T-cell (primary cell): ENCODE measurements at regions not wholly inside any gene's neighbourhood (a gene's known extent, or its start where the extent isn't known, plus 50 kb on each side); places are given as distances from the start of the nearest gene placed in this dataset.

Source experiments
- ATAC-seq, 4 experiments: fragments of 200-7000 bp in 3 of 4; fragments of 150-1000 bp in 1 of 4; cut with Tn5 transposase; replicated peaks in 1 of 4; 1 replicate in 3 of 4; 2 replicates in 1 of 4; pipeline ENCODE4 v1.10.0; 2021; ENCODE audit warnings: moderate library complexity in 3 of 4, mild to moderate bottlenecking in 2 of 4, moderate number of reproducible peaks in 1 of 4
- CTCF ChIA-PET, 2 donors: fragments of 300-600 bp; sonication (Branson Sonifier 250); formaldehyde crosslinking; loops; one replicate each; lab custom pipeline; 2022; ENCODE audit warnings: antibody characterized with exemption in 2 of 2; lab: Charles Lee
- POLR2A ChIA-PET, 2 donors: fragments of 300-600 bp; sonication (Branson Sonifier 250); formaldehyde crosslinking; loops; one replicate each; lab custom pipeline; 2022; ENCODE audit warnings: antibody characterized with exemption in 2 of 2; lab: Charles Lee
- DNase-seq, 35 experiments: peaks; one replicate each; pipeline versions ENCODE4 v3.0.0 to v3.0.0-alpha.2; 2013 to 2023
- H3K27ac ChIP-seq: one replicate; pipeline ENCODE4 v1.5.1; 2013; ENCODE audit warnings: low read length
- H3K27me3 ChIP-seq, 2 experiments: replicated peaks in 1 of 2; 1 replicate in 1 of 2; 2 replicates in 1 of 2; pipeline versions ENCODE4 v1.6.1 to v1.7.0; 2013; ENCODE audit warnings: low read length in 1 of 2, mixed read lengths in 1 of 2; ENCODE audit not compliant: control insufficient read depth in 2 of 2, insufficient read depth in 2 of 2; ENCODE audit errors: extremely low read depth in 1 of 2
- H3K36me3 ChIP-seq, 2 donors: 1 replicate in 1 of 2; 2 replicates in 1 of 2; pipeline versions ENCODE4 v1.6.1 to v1.7.0; 2013; ENCODE audit warnings: low read length in 1 of 2; ENCODE audit not compliant: control insufficient read depth in 2 of 2, insufficient read depth in 1 of 2; ENCODE audit errors: extremely low read depth in 1 of 2
- H3K4me1 ChIP-seq, 2 experiments: 1 replicate in 1 of 2; 2 replicates in 1 of 2; pipeline versions ENCODE4 v1.6.1 to v1.7.0; 2013; ENCODE audit warnings: low read length in 2 of 2, mixed read lengths in 1 of 2; ENCODE audit not compliant: insufficient read depth in 2 of 2, control insufficient read depth in 1 of 2; ENCODE audit errors: extremely low read depth in 1 of 2
- H3K4me3 ChIP-seq, 2 donors: 1 replicate in 1 of 2; 2 replicates in 1 of 2; pipeline versions ENCODE4 v1.5.1 to v1.7.0; 2013; ENCODE audit warnings: mild to moderate bottlenecking in 2 of 2, low read length in 1 of 2, moderate library complexity in 1 of 2; ENCODE audit not compliant: control insufficient read depth in 1 of 2; ENCODE audit errors: extremely low read depth in 1 of 2
- H3K9me3 ChIP-seq: 2 replicates; pipeline ENCODE4 v1.7.0; 2013
- H3K27ac Mint-ChIP-seq, 2 donors: one replicate each; pipeline ENCODE4 v1.8.0; 2020 to 2021; ENCODE audit warnings: mild to moderate bottlenecking in 2 of 2, mixed read lengths in 2 of 2
- H3K27me3 Mint-ChIP-seq, 2 donors: one replicate each; pipeline ENCODE4 v1.8.0; 2021 to 2022; ENCODE audit warnings: mixed read lengths in 2 of 2
- H3K36me3 Mint-ChIP-seq: one replicate; pipeline ENCODE4 v1.8.0; 2021; ENCODE audit warnings: mixed read lengths
- H3K4me1 Mint-ChIP-seq, 3 donors: one replicate each; pipeline ENCODE4 v1.8.0; 2020 to 2022; ENCODE audit warnings: mixed read lengths in 3 of 3, mild to moderate bottlenecking in 1 of 3
- H3K4me3 Mint-ChIP-seq, 3 donors: one replicate each; pipeline ENCODE4 v1.8.0; 2020 to 2022; ENCODE audit warnings: mild to moderate bottlenecking in 3 of 3, mixed read lengths in 3 of 3, moderate library complexity in 3 of 3
- H3K9me3 Mint-ChIP-seq, 3 donors: one replicate each; pipeline ENCODE4 v1.8.0; 2020 to 2022; ENCODE audit warnings: mixed read lengths in 3 of 3
- WGBS: methylation state at CpG from one replicate; pipeline ENCODE4 v1.1.5; 2013; ENCODE audit warnings: missing lambda C conversion rate; ENCODE audit not compliant: insufficient coverage; 5-methylcytosine and 5-hydroxymethylcytosine counted together

DNA sequence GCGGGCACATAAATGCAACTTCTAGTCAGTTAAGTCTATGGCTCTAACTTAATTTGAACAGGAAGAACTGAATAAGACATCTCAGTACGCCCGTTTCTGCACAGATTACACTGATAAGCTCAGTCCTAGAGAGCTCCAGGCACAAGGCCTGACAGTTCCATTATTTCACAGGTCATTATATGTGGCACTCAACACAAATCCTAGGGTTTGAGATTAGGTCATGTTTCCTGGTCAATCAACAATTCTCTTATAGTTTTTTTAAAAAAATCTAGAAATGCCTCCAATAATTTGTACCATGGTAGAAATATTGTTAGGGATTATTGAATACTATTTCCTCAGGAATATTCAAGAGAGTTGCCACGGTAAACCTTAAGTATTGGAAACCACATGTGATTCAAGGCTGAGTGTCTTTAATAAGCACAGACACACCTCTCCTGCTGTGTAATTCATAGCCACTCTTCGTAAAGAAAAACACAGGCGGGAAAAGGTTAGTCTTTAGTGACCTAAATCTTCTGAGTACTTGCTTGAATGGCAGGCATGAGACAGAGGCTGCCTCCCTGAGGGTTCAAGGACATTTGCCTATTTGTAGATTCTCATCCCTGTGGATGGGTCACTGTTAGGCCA, 342.9 kb upstream of the ADGRL3 start:
- WGBS = 92% methylated on average over 2 of the region's 6 CpGs
- no peaks in the 10 kb centered on the region for H3K36me3 ChIP-seq
- Mint-ChIP-seq H3K4me3 (no peak overlapping the region), H3K36me3 (no peaks in the 10 kb centered on the region), H3K9me3 (peaks cover 19 to 30% (median 20%) of the 10 kb centered on the region in 3 donors), H3K27ac (no peak overlapping the region), H3K27me3 (no peaks in the 10 kb centered on the region), H3K4me1 (no peaks in the 10 kb centered on the region)
- no peaks in the 10 kb centered on the region for H3K27me3 ChIP-seq
- H3K27ac ChIP-seq = no peak overlapping the region
- H3K4me1 ChIP-seq = no peaks in the 10 kb centered on the region
- no peaks in the 10 kb centered on the region for H3K9me3 ChIP-seq
- no peak overlapping the region for H3K4me3 ChIP-seq
- POLR2A ChIA-PET = no interaction called here
- DNase-seq (no peak), ATAC-seq (no peak)
- CTCF ChIA-PET = interaction anchor here in 1 of 2 donors (0.8 kb wide), 1 partner anchor 10 kb away, joined by 3 read pairs; no protein-coding TSS in a partner anchor

- Mint-ChIP-seq H3K4me1 (no peaks in the 10 kb centered on the region), H3K9me3 (peaks cover 13 to 25% (median 21%) of the 10 kb centered on the region in 3 donors), H3K36me3 (no peaks in the 10 kb centered on the region), H3K27ac (no peak overlapping the region), H3K27me3 (no peaks in the 10 kb centered on the region), H3K4me3 (no peak overlapping the region)
- DNase-seq (no peak), ATAC-seq (no peak)
- no peaks in the 10 kb centered on the region for H3K9me3 ChIP-seq
- H3K36me3 ChIP-seq = no peaks in the 10 kb centered on the region
- H3K4me1 ChIP-seq = no peaks in the 10 kb centered on the region
- POLR2A ChIA-PET = no interaction called here
- CTCF ChIA-PET = no interaction called here
- WGBS = no CpG with 5 or more reads among the region's 3 CpGs
- no peaks in the 10 kb centered on the region for H3K27me3 ChIP-seq
- H3K27ac ChIP-seq = no peak overlapping the region
- no peak overlapping the region for H3K4me3 ChIP-seq
Measured at GRCh38 chr4:60863442-60863841, 336.7 kb upstream of the ADGRL3 start.

- Histone ChIP-seq H3K4me1 (no peaks in the 10 kb centered on the region), H3K27ac (no peak overlapping the region), H3K27me3 (no peaks in the 10 kb centered on the region), H3K4me3 (no peak overlapping the region), H3K36me3 (no peaks in the 10 kb centered on the region), H3K9me3 (no peaks in the 10 kb centered on the region)
- no peak for ATAC-seq
- Mint-ChIP-seq H3K4me3 (no peak overlapping the region), H3K27ac (no peak overlapping the region), H3K36me3 (no peaks in the 10 kb centered on the region), H3K9me3 (peaks cover 13 to 22% (median 22%) of the 10 kb centered on the region in 3 donors), H3K27me3 (no peaks in the 10 kb centered on the region), H3K4me1 (no peaks in the 10 kb centered on the region)
- WGBS = no CpG with 5 or more reads among the region's 4 CpGs
- ChIA-PET CTCF (no interaction called here), POLR2A (no interaction called here)
- no peak for DNase-seq
Measured at GRCh38 chr4:60865273-60865672, 334.9 kb upstream of the ADGRL3 start.

GRCh38 chr4:60868232-60868960, 331.7 kb upstream of the ADGRL3 start:
- H3K4me1 ChIP-seq = no peaks in the 10 kb centered on the region
- no peak overlapping the region for H3K27ac ChIP-seq
- Mint-ChIP-seq H3K9me3 (peaks cover 13 to 23% (median 19%) of the 10 kb centered on the region in 3 donors), H3K4me1 (no peaks in the 10 kb centered on the region), H3K36me3 (no peaks in the 10 kb centered on the region), H3K27ac (no peak overlapping the region), H3K4me3 (no peak overlapping the region), H3K27me3 (no peaks in the 10 kb centered on the region)
- H3K36me3 ChIP-seq = no peaks in the 10 kb centered on the region
- DNase-seq = no peak
- POLR2A ChIA-PET = no interaction called here
- no CpG with 5 or more reads among the region's 3 CpGs for WGBS
- H3K9me3 ChIP-seq = no peaks in the 10 kb centered on the region
- CTCF ChIA-PET = no interaction called here
- ATAC-seq = no peak
- no peak overlapping the region for H3K4me3 ChIP-seq
- H3K27me3 ChIP-seq = no peaks in the 10 kb centered on the region

DNA sequence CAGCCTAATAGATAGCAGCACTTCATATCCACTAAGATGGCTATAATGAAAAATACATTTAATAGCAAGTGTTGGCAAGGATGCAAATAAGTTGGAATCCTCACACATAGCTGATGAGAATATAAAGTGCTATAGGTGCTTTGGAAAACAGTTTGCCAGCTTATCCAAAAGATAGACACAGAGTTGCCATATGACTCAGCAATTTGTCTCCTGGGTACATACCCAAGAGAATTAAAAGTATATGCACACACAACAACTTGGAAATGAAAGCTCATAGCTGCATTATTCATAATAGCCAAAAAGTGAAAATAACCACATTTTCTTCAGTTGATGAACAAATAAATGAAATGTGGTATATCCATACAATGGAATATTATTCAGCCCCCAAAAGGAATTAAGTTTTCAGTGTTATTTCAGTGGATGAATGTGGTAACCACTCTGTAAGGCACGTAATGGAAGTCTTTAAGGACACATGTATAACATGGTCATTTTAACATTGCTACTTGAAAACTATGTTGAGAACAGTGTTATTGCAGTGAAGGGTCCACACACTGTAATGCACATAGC, 320.9 kb upstream of the ADGRL3 start:
- CTCF ChIA-PET = no interaction called here
- H3K27ac ChIP-seq = no peak overlapping the region
- DNase-seq = no peak
- WGBS = no CpG with 5 or more reads among the region's 1 CpG
- POLR2A ChIA-PET = no interaction called here
- Mint-ChIP-seq H3K27ac (no peak overlapping the region), H3K9me3 (peaks cover 7 to 25% (median 15%) of the 10 kb centered on the region in 3 donors), H3K4me3 (no peak overlapping the region), H3K27me3 (no peaks in the 10 kb centered on the region), H3K36me3 (no peaks in the 10 kb centered on the region), H3K4me1 (no peaks in the 10 kb centered on the region)
- H3K36me3 ChIP-seq = no peaks in the 10 kb centered on the region
- no peak for ATAC-seq
- H3K27me3 ChIP-seq = no peaks in the 10 kb centered on the region
- no peak overlapping the region for H3K4me3 ChIP-seq
- no peaks in the 10 kb centered on the region for H3K4me1 ChIP-seq
- no peaks in the 10 kb centered on the region for H3K9me3 ChIP-seq

- H3K4me3 ChIP-seq = no peak overlapping the region
- no peaks in the 10 kb centered on the region for H3K36me3 Mint-ChIP-seq
- H3K27ac Mint-ChIP-seq = no peak overlapping the region
Measured at GRCh38 chr4:60884587-60884986, 315.5 kb upstream of the ADGRL3 start.

More at GRCh38 chr4:60884587-60884986, 315.5 kb upstream of the ADGRL3 start:
- H3K27ac ChIP-seq = no peak overlapping the region
- H3K4me1 Mint-ChIP-seq = no peaks in the 10 kb centered on the region
- no peaks in the 10 kb centered on the region for H3K4me1 ChIP-seq
- DNase-seq (no peak), ATAC-seq (no peak)
- H3K27me3 ChIP-seq = no peaks in the 10 kb centered on the region
- peaks cover 23 to 26% (median 25%) of the 10 kb centered on the region in 3 donors for H3K9me3 Mint-ChIP-seq
- POLR2A ChIA-PET = no interaction called here
- H3K27me3 Mint-ChIP-seq = no peaks in the 10 kb centered on the region
- no peak overlapping the region for H3K4me3 Mint-ChIP-seq
- H3K9me3 ChIP-seq = no peaks in the 10 kb centered on the region
- CTCF ChIA-PET = no interaction called here
- WGBS = 42% methylated on average over 2 of the region's 7 CpGs
- no peaks in the 10 kb centered on the region for H3K36me3 ChIP-seq
